ENCODE measurements at regions not wholly inside any gene's neighbourhood (a gene's known extent, or its start where the extent isn't known, plus 50 kb on each side); places are given as distances from the start of the nearest gene placed in this dataset.
"Not testable (repeated sequence)": the region's sequence is repeated elsewhere in the genome, so short reads cannot be mapped to it uniquely, and the experiment has no call there.

DNA sequence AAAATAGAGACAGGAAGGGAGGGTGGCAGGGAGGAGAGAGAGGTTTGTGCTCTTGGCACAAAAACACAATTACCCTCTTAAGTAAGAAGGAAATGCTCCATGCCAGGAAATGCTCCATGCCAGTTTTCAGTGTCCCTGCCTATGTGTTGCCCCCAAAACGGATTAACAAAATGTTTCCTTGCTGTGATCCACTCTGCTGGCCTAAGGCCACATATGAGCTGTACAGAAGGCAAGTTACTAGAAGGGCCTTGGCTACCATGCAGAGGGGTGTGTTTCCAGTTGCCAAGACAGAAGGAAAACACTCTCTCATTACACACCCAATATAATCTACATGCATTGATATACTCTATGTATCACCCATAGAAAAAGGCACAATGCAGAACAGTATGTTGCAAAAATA, 98.2 kb upstream of the PTPRG start:
- no peak for DNase-seq (ENCODE audit: extremely low read depth, insufficient read length)
- TF ChIP-seq, protein P1, sequence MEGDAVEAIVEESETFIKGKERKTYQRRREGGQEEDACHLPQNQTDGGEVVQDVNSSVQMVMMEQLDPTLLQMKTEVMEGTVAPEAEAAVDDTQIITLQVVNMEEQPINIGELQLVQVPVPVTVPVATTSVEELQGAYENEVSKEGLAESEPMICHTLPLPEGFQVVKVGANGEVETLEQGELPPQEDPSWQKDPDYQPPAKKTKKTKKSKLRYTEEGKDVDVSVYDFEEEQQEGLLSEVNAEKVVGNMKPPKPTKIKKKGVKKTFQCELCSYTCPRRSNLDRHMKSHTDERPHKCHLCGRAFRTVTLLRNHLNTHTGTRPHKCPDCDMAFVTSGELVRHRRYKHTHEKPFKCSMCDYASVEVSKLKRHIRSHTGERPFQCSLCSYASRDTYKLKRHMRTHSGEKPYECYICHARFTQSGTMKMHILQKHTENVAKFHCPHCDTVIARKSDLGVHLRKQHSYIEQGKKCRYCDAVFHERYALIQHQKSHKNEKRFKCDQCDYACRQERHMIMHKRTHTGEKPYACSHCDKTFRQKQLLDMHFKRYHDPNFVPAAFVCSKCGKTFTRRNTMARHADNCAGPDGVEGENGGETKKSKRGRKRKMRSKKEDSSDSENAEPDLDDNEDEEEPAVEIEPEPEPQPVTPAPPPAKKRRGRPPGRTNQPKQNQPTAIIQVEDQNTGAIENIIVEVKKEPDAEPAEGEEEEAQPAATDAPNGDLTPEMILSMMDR (IDR thresholded peaks at IDR 0.05; ENCODE audit: insufficient read depth, low read length, poor library complexity, severe bottlenecking): no peak

DNA sequence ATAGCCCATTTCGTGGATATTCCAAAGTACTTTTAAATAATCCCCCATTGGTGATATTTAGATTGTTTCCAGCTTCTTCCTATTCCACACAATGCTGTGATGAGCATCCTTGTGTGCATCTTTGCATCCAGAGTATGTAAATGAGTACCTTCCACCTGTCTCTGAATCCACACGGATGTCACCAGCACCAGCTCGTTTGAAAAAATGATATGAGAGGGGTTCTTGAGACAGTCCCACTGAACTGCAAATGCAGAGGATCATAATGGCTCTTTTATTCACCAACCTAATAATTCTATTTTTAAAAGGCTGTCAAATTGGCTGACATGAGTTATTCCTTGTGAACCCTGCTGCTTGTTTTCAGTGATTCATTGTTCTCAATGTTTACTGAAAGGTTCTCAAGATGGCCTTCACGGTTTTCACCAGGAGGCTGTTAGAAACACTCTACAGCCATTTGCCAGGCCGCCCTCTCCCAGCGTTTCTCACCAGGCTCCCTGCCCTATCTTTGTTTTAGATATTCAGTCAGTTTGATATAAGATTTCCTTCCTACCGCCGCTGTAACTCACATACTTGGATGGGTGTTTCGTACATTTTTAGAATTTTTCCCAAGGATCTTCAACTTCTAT, 96.7 kb upstream of the PTPRG start:
- no peak overlapping the region for H3K4me3 ChIP-seq (replicated peaks; ENCODE audit: low read depth, low read length)
- no peaks in the 10 kb centered on the region for H3K36me3 ChIP-seq (ENCODE audit: control insufficient read depth, insufficient read depth, low read length)
- DNase-seq (ENCODE audit: extremely low read depth, insufficient read length): no peak
- TF ChIP-seq, protein P1 (IDR thresholded peaks at IDR 0.05; ENCODE audit: insufficient read depth, low read length, poor library complexity, severe bottlenecking): no peak
- no peaks in the 10 kb centered on the region; the same call in 1 of the 2 replicates for H3K27me3 ChIP-seq (replicated peaks; ENCODE audit: control insufficient read depth, insufficient read depth, low read length)

More for the DNA sequence above, 98.2 kb upstream of the PTPRG start:
- Histone ChIP-seq H3K36me3 (ENCODE audit: control insufficient read depth, insufficient read depth, low read length) (no peaks in the 10 kb centered on the region), H3K4me3 (replicated peaks; ENCODE audit: low read depth, low read length) (no peak overlapping the region), H3K27me3 (replicated peaks; ENCODE audit: control insufficient read depth, insufficient read depth, low read length) (no peaks in the 10 kb centered on the region; the same call in 1 of the 2 replicates)

DNA sequence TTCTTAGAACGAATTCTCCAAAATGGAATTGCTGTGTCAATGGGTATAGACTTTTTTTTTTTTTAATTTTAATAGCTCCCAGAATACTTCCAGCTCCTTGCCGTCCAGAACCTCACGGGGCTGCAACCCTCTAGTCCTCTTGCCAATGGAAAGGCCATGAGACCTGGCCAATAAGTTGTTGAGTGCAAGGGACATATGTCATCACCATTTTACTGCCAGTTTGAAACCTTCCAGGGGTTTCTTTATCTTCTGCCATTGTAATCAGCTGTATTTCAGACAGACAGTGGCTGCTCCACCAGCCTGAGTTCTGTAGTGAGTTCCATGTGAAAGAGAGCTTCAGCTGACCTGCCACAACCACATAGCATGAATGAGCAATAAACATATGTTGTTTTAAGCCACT, 95.0 kb upstream of the PTPRG start:
- Histone ChIP-seq H3K27me3 (replicated peaks; ENCODE audit: control insufficient read depth, insufficient read depth, low read length) (no peaks in the 10 kb centered on the region), H3K4me3 (replicated peaks; ENCODE audit: low read depth, low read length) (no peak overlapping the region), H3K36me3 (ENCODE audit: control insufficient read depth, insufficient read depth, low read length) (no peaks in the 10 kb centered on the region)
- no peak for DNase-seq (ENCODE audit: extremely low read depth, insufficient read length)
- TF ChIP-seq, protein P1 (IDR thresholded peaks at IDR 0.05; ENCODE audit: insufficient read depth, low read length, poor library complexity, severe bottlenecking): no peak

DNA sequence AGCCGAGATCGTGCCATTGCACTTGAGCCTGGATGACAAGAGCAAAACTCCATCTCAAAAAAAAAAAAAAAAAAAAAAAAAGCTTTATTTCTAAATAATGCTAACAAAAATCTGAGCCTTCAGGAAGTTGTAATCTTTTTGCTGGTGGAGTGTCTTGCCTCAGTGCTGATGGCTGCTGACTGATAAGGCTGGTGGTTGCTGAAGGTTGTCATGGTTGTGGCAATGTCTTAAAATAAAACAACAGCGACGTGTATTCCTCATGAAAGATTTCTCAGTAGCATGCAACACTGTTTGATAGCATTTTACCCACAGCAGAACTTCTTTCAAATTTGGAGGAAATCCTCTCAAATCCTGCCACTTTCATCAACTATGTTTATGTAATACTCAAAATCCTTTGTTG, 77.4 kb upstream of the PTPRG start:
- Histone ChIP-seq H3K4me3 (replicated peaks; ENCODE audit: low read depth, low read length) (no peak overlapping the region), H3K36me3 (ENCODE audit: control insufficient read depth, insufficient read depth, low read length) (no peaks in the 10 kb centered on the region), H3K27me3 (replicated peaks; ENCODE audit: control insufficient read depth, insufficient read depth, low read length) (no peaks in the 10 kb centered on the region)
- DNase-seq (ENCODE audit: extremely low read depth, insufficient read length): no peak
- TF ChIP-seq, protein P1 (IDR thresholded peaks at IDR 0.05; ENCODE audit: insufficient read depth, low read length, poor library complexity, severe bottlenecking): no peak

DNA sequence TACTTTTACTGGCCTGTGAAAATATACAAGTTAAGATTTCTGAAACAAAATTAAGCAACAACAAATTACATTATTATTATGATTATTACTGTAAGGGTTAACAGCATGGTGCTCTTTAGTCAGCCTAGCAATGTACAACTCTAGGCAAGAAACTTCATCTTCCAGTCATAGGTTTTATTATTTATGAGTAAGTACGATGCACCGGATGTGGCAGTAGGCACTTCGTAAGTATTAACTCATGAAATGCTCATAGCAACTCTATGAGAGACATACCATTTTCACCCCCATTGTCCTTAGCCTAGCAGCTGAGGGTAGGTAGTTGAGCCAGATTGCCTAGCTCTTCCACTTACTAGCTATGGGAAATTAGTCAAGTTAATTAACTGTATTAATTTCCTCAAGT, 68.0 kb upstream of the PTPRG start:
- Histone ChIP-seq H3K36me3 (ENCODE audit: control insufficient read depth, insufficient read depth, low read length) (no peaks in the 10 kb centered on the region), H3K4me3 (replicated peaks; ENCODE audit: low read depth, low read length) (no peak overlapping the region), H3K27me3 (replicated peaks; ENCODE audit: control insufficient read depth, insufficient read depth, low read length) (no peaks in the 10 kb centered on the region)
- TF ChIP-seq, protein P1 (IDR thresholded peaks at IDR 0.05; ENCODE audit: insufficient read depth, low read length, poor library complexity, severe bottlenecking): no peak
- DNase-seq (ENCODE audit: extremely low read depth, insufficient read length): no peak

DNA sequence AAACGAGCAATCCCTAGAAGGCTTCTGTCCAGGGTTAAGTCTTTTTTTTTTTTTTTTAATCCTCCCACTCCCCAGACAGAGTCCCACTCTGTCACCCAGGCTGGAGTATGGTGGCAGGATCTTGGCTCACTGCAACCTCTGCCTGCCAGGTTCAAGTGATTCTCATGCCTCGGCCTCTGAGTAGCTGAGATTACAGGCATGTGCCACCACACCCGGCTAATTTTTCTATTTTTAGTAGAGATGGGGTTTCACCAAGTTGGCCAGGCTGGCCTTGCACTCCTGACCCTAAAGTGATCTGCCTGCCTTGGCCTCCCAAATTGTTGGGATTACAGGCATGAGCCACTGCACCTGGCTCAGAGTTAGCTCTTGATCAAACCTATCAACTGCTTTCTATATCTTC, 67.1 kb upstream of the PTPRG start:
- DNase-seq (ENCODE audit: extremely low read depth, insufficient read length); H3K36me3 ChIP-seq (ENCODE audit: control insufficient read depth, insufficient read depth, low read length); H3K4me3 ChIP-seq (replicated peaks; ENCODE audit: low read depth, low read length); H3K27me3 ChIP-seq (replicated peaks; ENCODE audit: control insufficient read depth, insufficient read depth, low read length): not testable (repeated sequence)

Data from GM06990 (cell line).